Progenitor cell of endocrine pancreas (in vitro differentiated cells): ENCODE measurements at regions not wholly inside any gene's neighbourhood (a gene's known extent, or its start where the extent isn't known, plus 50 kb on each side); places are given as distances from the start of the nearest gene placed in this dataset.
"Not testable (repeated sequence)": the region's sequence is repeated elsewhere in the genome, so short reads cannot be mapped to it uniquely, and the experiment has no call there.

Experiments used
- DNase-seq: peaks from one replicate; pipeline ENCODE4 v3.0.0; 2021; ENCODE audit warnings: low spot score; ENCODE audit not compliant: unreplicated experiment
- H3K27ac Mint-ChIP-seq: 2 replicates; pipeline ENCODE4 v1.8.0; 2021; ENCODE audit warnings: mild to moderate bottlenecking, moderate library complexity, mixed read lengths
- H3K27me3 Mint-ChIP-seq: 2 replicates; pipeline ENCODE4 v1.8.0; 2021; ENCODE audit warnings: mixed read lengths
- H3K36me3 Mint-ChIP-seq: 2 replicates; pipeline ENCODE4 v1.8.0; 2022; ENCODE audit warnings: mixed read lengths; ENCODE audit not compliant: insufficient read depth
- H3K4me1 Mint-ChIP-seq: 2 replicates; pipeline ENCODE4 v1.8.0; 2021; ENCODE audit warnings: low read depth, mixed read lengths
- H3K4me3 Mint-ChIP-seq: 2 replicates; pipeline ENCODE4 v1.8.0; 2021; ENCODE audit warnings: low read depth, mild to moderate bottlenecking, moderate library complexity, mixed read lengths
- H3K9me3 Mint-ChIP-seq: 2 replicates; pipeline ENCODE4 v1.8.0; 2021; ENCODE audit warnings: low read depth, mixed read lengths
- TF ChIP-seq, protein P1 (sequence below): fragments of 200-600 bp; sonication (generic); IDR thresholded peaks from one replicate; pipeline ENCODE4 v1.5.0; 2021; ENCODE audit warnings: antibody characterized with exemption, mild to moderate bottlenecking; ENCODE audit not compliant: unreplicated experiment

DNA sequence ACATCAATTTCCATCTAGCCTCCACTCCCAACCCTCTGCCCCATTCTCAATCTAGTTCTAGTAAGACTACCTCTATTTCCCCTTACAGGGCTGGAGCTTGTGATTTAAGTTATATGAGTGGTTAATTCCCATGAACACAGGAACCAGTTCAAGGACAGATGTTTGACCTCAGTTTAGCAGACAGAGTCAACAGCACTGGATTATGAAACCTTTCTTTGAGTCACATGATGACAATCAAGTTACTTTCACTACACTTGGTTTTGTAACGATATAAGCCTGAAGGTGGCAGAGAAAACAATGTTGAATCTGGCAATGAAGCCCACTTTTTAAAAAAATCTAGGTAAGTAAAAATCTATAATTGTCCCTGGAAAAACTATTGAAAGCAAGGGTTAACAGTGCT lies 1646.2 kb upstream of the FLRT2 start:
- Mint-ChIP-seq H3K36me3 (no peaks in the 10 kb centered on the region), H3K4me3 (no peak overlapping the region), H3K27me3 (no peaks in the 10 kb centered on the region), H3K9me3 (peaks cover 8% of the 10 kb centered on the region), H3K27ac (no peak overlapping the region), H3K4me1 (peaks cover 5% of the 10 kb centered on the region)
- TF ChIP-seq, protein P1, sequence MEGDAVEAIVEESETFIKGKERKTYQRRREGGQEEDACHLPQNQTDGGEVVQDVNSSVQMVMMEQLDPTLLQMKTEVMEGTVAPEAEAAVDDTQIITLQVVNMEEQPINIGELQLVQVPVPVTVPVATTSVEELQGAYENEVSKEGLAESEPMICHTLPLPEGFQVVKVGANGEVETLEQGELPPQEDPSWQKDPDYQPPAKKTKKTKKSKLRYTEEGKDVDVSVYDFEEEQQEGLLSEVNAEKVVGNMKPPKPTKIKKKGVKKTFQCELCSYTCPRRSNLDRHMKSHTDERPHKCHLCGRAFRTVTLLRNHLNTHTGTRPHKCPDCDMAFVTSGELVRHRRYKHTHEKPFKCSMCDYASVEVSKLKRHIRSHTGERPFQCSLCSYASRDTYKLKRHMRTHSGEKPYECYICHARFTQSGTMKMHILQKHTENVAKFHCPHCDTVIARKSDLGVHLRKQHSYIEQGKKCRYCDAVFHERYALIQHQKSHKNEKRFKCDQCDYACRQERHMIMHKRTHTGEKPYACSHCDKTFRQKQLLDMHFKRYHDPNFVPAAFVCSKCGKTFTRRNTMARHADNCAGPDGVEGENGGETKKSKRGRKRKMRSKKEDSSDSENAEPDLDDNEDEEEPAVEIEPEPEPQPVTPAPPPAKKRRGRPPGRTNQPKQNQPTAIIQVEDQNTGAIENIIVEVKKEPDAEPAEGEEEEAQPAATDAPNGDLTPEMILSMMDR: no peak
- no peak for DNase-seq

DNA sequence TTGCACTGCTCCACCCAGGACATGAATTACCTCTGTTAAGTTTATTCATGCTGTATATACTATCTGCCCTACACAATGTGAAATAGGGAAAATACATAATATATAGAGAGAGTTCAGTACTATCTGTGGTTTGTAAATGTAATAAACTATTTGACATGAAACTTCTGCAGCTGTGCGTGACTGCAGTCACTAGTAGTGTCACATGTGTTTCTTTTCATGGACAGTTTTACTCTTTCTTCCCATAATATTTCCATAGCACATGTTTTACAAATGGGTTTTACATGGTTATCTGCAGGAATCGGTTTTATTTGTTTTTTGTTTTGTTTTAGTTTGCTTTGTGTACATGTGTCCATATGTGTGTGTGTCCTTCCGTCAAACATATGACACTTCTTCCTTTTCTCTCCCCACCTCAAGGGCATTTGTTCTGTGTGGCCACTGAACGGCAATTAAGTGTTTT lies 1644.1 kb upstream of the FLRT2 start:
- H3K9me3 Mint-ChIP-seq: peaks cover 8% of the 10 kb centered on the region
- H3K36me3 Mint-ChIP-seq: no peaks in the 10 kb centered on the region
- no peak overlapping the region for H3K4me3 Mint-ChIP-seq
- no peaks in the 10 kb centered on the region for H3K27me3 Mint-ChIP-seq
- H3K27ac Mint-ChIP-seq: no peak overlapping the region
- DNase-seq: no peak
- peaks cover 5% of the 10 kb centered on the region for H3K4me1 Mint-ChIP-seq
- TF ChIP-seq, protein P1: no peak

DNA sequence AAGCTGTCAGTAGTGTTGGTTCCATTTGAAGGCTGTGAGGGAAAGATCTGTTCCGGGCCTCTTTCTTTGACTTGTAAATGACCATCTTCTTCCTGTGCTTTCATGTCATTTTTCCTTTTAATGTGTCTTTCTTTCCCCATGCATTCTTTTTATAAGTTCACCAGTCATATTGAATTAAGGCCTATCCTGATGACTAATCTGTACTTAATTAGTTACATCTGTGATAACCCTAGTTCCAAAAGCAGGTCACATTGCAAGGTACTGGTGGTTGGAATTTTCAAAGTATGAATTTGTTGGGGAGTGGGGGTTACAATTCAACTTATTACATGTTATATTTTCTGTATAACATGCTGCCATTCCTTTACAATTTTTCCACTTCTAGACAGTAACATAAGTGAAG lies 1642.1 kb upstream of the FLRT2 start:
- no peak overlapping the region for H3K4me3 Mint-ChIP-seq
- H3K36me3 Mint-ChIP-seq: no peaks in the 10 kb centered on the region
- no peak for DNase-seq
- no peaks in the 10 kb centered on the region for H3K27me3 Mint-ChIP-seq
- peaks cover 5% of the 10 kb centered on the region for H3K4me1 Mint-ChIP-seq
- H3K9me3 Mint-ChIP-seq: peaks cover 5% of the 10 kb centered on the region
- TF ChIP-seq, protein P1: no peak
- H3K27ac Mint-ChIP-seq: no peak overlapping the region

DNA sequence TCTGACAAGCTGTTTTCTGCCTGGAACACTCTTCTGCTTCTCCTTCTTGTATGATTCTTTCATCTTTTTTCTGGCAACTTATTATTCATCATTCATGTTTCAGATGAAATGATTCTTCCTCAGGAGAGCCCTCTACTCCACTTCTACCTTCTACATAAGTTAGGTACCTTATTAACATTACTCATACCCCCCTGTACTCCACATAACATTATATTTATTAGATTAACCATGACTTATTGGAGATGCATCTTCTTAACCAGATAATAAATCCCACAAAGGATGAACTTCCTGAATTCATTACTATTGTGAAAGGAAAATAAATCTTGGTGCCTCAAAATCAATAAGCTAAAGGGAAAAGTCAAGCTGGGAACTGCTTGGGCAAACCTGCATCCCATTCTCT lies 1636.5 kb upstream of the FLRT2 start:
- DNase-seq: no peak
- Mint-ChIP-seq H3K27ac (no peak overlapping the region), H3K4me1 (peaks cover 13% of the 10 kb centered on the region), H3K36me3 (no peaks in the 10 kb centered on the region), H3K9me3 (peaks cover 3% of the 10 kb centered on the region), H3K4me3 (no peak overlapping the region), H3K27me3 (no peaks in the 10 kb centered on the region)
- TF ChIP-seq, protein P1: no peak

DNA sequence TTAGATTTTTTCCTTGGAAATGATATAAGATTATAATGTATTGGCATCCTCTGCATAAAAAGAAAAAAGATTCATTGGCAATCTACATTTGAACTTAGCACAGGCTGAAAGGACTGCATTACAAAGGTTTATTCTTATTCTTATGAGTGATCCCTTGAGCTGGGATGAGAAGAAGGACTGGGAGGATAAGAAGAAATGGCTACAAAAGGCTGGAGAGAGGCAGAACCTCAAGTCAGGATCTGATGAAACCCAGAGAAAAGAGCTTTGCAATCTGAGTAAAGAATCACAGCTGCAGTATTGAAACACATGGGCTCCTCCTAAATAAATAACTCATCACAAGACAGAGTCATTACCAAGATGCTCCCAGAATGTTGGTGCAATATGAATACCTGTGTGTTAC lies 1635.4 kb upstream of the FLRT2 start:
- TF ChIP-seq, protein P1: no peak
- no peak overlapping the region for H3K4me3 Mint-ChIP-seq
- peaks cover 3% of the 10 kb centered on the region for H3K9me3 Mint-ChIP-seq
- DNase-seq: no peak
- no peaks in the 10 kb centered on the region for H3K36me3 Mint-ChIP-seq
- H3K27ac Mint-ChIP-seq: no peak overlapping the region
- no peaks in the 10 kb centered on the region for H3K27me3 Mint-ChIP-seq
- H3K4me1 Mint-ChIP-seq: peaks cover 16% of the 10 kb centered on the region

DNA sequence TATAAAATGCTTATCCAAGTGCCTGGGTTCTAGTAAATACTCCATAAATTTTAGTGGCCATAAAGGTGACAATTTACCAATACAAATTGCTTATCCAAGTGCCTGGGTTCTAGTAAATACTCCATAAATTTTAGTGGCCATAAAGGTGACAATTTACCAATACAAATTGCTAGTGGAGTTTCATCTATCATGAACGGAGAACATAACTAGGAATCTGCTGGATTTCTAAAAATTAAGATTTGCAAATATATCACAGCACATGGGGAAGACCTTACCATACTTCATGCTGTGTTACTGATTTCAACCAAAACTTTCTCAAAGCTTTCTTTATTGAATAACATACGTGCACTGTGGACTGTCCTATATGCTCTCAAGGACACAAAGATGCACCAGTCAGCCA lies 1631.4 kb upstream of the FLRT2 start:
- H3K27ac Mint-ChIP-seq, H3K9me3 Mint-ChIP-seq, H3K27me3 Mint-ChIP-seq, H3K4me3 Mint-ChIP-seq, H3K36me3 Mint-ChIP-seq, DNase-seq: not testable (repeated sequence)
- H3K4me1 Mint-ChIP-seq: peaks cover 10% of the 10 kb centered on the region
